Stimulated activated CD4-positive, alpha-beta T cell treated with anti-CD3 and anti-CD28 coated beads, Interleukin-2, amount 100 ng/mL, for 4 hours (primary cell): ENCODE measurements at regions not wholly inside any gene's neighbourhood (a gene's known extent, or its start where the extent isn't known, plus 50 kb on each side); places are given as distances from the start of the nearest gene placed in this dataset.
"Not testable (repeated sequence)": the region's sequence is repeated elsewhere in the genome, so short reads cannot be mapped to it uniquely, and the experiment has no call there.

Experiments
- DNase-seq: peaks from one replicate; pipeline ENCODE4 v3.0.0-alpha.2; 2020; ENCODE audit warnings: low read depth

- DNase-seq, result no peak
Observed at GRCh38 chr4:1572964-1573720, 111.0 kb downstream of the FAM53A start.

GRCh38 chr4:1572521-1572920 is 111.6 kb downstream of the FAM53A start:
- DNase-seq, result no peak

- no peak for DNase-seq
Observed at GRCh38 chr4:1572010-1572385, 112.1 kb downstream of the FAM53A start.

DNA sequence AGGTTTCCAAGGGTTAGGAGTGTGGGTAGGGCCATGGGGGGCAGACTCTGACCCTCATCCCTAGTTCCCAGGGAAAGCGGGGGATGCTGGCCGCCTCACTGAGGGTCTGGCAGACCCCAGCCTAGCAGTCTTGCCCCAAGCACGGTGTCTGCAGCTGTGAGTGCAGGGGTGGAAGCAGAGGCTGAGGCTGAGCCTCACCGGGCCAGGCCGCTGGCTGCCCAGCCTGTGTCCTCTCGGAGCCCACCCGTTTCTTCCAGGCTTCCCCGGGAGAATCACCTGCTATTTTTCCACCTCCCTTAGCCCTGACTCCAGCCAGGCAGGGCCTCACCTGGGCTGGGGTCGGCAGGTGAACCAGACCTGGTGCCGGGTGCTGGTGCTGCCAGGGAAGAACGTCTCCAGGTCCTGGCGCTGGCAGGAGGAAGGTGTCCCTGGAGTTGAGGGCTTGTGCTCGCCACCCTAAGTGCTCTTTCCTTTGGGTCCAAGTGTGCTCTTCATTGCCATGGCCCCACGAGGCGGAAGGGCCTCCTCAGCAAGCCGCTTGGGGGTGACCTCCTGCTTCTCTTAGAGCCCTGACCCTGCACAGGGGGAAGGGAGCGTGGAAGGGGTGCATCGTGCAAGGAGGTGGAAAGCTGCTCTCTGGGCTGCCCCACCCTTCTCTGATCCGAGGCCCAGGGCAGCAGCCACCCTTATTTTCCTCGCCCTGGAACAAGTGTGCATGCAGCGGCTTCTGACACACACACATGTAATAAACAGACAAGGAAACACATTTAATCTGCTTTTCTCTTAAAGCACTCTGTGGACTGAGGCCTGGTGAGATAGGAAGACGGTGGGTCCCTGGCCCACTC is 112.7 kb downstream of the FAM53A start:
- DNase-seq, result no peak

DNA sequence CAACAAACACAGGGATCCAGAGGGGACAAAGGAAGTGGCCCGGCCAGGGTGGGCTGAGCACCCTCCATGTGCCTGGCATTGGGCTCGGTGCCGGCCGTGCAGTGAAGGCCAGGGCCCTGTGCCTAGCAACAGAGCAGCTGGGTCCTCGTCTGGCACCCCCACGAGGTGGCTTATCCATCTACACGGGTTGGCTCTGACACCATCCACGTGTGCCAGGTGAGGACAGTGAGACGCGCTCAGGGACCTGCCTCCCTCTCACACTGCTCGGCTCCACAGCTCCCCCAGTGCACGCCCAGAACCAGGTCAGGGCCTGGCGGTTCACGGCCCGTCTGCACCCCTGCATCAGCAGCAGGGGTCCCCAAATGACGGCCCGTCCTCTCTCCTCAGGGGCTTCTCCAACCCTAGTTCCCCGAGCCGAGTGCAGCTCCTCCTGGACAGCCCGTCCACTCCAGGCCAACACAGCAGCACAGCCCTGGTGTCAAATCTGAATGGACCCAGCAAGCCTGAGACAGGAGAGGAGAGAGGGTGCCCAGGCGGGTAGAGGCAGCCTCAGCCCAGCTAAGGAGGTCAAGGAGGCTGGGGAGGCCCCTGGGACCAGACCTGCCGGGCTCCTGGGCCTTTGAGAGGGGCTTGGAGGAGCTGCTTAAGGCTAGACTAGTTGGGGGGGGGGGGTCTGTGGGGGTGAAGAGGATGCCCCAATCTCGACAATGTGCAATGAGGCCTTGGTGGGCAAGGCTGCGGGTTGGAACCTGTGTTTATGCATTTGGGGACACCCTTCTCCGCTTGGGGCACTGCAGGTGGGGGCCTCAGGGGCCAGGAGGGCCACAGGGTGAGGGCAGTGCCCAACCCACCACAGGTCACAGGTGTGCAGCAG is 113.6 kb downstream of the FAM53A start:
- DNase-seq, result no peak

- DNase-seq, result no peak
Observed at GRCh38 chr4:1569461-1570151, 114.5 kb downstream of the FAM53A start.

DNA sequence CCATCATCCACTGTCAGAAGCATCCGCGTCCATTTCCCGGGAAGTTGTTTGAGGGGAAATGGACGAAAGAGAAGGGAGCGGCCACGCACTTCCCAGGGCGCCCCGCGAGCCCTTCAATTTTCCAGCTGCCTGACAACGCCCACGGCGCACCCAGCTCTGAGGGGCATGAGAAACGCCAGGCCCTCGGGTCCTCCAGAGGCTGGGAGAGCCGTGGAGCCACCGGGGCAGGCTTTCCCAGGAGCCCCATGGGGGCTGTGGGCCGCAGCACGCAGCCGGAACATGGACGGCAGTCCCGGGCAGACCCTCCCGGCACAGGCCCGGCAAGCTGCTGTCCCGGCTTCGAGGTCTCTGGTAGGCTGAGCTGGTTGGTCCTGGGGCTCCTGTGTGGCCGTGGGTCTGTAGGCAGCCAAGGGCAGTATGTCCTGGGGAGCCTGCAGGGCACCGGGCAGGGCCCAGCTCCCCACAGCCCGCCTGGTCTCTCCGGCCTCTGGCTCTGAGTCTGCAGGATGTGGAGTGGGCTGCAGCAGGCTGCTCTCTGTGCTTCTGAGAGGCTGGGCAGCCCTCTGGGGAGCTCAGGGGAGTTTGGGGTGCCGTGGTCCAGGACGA is 115.2 kb downstream of the FAM53A start:
- DNase-seq, result no peak

DNA sequence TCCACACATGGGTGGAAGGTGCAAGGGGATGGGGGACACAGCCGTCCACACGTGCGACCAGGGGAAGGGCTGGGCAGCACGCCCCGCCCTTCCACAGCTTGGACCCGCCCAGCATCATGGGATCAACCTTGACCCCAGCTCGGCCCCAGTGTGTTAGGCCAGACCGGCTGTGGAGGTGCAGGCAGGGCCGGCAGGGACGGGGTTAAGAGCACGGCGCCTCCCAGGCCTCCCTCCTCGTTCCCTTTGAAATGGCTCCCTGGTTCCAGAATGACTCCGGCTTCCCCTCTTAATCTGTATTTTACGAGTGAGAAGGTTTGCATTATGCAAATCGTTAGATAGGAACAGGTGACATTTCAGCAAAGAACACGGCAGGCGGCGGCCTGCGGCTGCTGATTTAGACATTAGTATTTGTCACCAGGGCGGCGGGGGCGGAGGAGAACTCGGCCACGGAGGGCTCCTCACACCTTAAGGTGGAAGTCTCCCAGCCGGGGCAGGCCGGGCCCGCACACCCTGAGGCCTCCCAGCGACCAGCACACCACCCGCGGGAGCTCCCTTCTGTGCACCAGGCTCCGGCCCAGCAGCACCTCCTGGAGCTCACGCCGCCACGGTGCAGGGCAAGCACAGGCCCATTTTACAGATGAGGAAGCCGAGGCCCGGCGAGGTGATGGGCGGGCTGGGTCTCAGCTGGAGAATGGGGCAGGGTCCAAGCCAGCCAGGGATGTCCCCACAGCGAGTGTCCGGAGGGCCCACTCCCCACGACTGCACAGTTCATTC is 116.1 kb downstream of the FAM53A start:
- DNase-seq, result no peak

DNA sequence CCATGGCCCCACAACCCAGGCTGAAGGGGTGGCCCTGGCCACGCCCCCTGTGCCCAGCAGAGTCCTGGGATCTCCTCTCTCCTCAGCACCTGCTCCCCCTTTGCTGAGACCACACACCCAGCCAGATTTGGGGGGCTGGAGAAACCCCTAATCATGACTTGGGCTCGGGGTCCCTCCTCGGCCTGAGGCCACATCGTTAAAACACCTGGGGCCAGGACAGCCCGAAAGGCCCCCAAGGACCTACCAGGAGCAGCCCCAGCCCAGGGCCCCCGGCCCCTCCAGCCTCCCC is 116.7 kb downstream of the FAM53A start:
- DNase-seq, result no peak

- DNase-seq, result no peak
Observed at GRCh38 chr4:1566838-1567518, 117.1 kb downstream of the FAM53A start.

DNA sequence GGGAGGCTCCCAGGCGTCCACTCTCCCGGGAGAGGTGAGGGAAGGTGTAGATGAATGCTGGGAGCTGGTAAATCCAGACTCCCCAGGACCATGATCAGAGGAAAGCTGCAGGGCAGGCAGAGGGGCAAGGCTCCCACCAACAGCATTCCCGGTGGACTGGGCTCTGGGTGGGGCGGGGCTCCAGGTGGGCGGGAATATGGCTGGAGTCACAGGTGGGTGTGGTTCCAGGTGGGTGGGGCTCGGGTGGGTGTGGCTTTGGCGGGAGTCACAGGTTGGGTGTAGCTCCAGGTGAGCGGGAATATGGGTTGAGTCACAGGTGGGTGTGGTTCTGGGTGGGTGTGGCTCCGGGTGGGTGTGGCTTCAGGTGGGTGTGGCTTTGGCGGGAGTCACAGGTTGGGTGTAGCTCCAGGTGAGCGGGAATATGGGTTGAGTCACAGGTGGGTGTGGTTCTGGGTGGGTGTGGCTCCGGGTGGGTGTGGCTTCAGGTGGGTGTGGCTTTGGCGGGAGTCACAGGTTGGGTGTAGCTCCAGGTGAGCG is 117.7 kb downstream of the FAM53A start:
- DNase-seq, result not testable (repeated sequence)

GRCh38 chr4:1565598-1566295 is 118.4 kb downstream of the FAM53A start:
- no peak for DNase-seq

- DNase-seq, result no peak
Observed at GRCh38 chr4:1564535-1565375, 119.4 kb downstream of the FAM53A start.

- no peak for DNase-seq
Observed at GRCh38 chr4:1563768-1564485, 120.2 kb downstream of the FAM53A start.

DNA sequence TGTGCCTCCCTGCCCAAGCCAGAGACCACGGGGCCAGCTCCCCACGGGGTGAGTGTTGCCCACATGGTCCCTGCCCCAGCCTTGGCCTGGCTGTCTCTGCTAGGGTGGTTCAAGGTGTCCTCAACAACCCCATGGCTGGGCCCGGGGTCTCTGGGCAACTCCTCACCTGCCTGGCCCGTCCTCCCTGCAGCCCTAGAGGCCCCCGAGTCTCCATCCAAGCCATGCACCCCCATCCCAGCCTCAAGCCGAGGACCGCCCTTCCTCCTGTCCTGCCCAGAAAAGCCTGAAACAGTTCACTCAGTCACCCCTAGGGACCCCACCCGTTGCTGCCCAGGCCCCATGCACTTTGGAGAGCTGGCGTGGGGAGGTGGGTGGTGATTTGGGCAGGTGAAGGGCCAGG is 120.9 kb downstream of the FAM53A start:
- no peak for DNase-seq

GRCh38 chr4:1562771-1563170 is 121.3 kb downstream of the FAM53A start:
- DNase-seq, result no peak

DNA sequence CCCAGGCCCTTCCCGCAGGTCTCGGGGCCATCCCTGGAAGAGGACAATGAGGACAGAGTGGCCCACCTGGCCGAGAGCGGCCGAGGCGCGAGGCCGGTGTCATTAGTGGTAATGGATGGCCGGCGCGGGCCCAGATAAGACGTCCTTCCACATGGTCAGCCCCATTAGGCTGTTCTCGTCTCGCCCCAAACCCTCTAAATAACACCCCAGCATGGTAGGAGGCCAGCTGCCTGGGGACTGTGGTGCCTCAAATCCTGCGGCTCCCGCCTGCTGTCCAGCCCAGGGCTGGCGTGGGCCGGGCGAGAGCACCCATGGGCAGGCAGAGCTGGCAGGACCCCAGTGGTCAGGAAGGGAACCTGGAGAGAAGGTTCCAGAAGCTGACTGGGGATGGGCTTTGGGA is 121.7 kb downstream of the FAM53A start:
- no peak for DNase-seq
